ENCODE measurements at regions not wholly inside any gene's neighbourhood (a gene's known extent, or its start where the extent isn't known, plus 50 kb on each side); places are given as distances from the start of the nearest gene placed in this dataset.
"Not testable (repeated sequence)": the region's sequence is repeated elsewhere in the genome, so short reads cannot be mapped to it uniquely, and the experiment has no call there.

DNA sequence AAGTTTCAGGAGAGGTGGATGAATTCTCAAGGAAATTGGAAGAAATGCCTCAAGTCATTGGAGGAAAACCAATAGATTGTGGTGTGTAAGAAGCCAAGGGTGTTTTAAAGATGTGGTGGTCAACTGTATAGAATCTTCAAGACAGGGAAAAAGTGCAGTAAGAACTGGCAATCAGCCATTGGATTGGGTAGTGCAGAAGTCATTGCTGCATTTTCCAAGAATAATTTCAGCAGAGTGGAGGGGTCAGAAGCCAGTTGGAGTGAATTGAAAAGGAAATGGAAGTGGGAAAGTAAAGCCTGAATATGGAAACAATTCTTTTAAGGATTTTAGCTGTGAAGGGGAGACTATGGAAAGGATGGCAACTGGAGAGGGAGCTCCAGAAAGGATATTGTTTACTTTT lies 128.2 kb upstream of the TMEM170B start:
- no peaks in the 10 kb centered on the region for H3K36me3 ChIP-seq
- no peak for DNase-seq (ENCODE audit: low spot score in 2 of 2)
- no peaks in the 10 kb centered on the region for H3K27me3 ChIP-seq
- TF ChIP-seq POLR2AphosphoS5 (IDR thresholded peaks at IDR 0.05): no peak
- TF ChIP-seq POLR2A (IDR thresholded peaks at IDR 0.05): no peak
- TF ChIP-seq, protein P1, sequence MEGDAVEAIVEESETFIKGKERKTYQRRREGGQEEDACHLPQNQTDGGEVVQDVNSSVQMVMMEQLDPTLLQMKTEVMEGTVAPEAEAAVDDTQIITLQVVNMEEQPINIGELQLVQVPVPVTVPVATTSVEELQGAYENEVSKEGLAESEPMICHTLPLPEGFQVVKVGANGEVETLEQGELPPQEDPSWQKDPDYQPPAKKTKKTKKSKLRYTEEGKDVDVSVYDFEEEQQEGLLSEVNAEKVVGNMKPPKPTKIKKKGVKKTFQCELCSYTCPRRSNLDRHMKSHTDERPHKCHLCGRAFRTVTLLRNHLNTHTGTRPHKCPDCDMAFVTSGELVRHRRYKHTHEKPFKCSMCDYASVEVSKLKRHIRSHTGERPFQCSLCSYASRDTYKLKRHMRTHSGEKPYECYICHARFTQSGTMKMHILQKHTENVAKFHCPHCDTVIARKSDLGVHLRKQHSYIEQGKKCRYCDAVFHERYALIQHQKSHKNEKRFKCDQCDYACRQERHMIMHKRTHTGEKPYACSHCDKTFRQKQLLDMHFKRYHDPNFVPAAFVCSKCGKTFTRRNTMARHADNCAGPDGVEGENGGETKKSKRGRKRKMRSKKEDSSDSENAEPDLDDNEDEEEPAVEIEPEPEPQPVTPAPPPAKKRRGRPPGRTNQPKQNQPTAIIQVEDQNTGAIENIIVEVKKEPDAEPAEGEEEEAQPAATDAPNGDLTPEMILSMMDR (IDR thresholded peaks at IDR 0.05): no peak
- no peak for TF ChIP-seq EP300 (IDR thresholded peaks at IDR 0.05)
- no peak overlapping the region for H3K27ac ChIP-seq
- no peak overlapping the region for H3K4me3 ChIP-seq
- peaks cover 7% of the 10 kb centered on the region for H3K4me1 ChIP-seq
- H3K9me3 ChIP-seq: no peaks in the 10 kb centered on the region

DNA sequence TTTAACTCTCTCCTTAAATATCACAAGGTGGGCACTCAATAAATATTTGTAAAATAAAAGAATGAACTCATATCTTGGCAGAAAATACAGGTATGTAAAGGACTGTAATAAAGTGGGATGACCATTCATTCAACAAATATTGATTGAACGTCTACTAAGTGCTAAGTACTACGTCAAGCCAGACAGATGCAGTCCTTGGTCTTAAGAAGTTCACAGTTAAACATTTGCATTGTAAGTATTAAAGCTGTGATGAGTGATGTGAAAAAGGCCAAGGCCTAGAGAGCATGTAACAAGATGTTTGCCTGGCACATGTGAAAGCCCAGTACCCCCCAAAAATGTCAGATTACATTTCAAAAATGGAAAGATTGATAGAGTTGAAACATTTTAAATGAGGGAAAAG lies 130.1 kb upstream of the TMEM170B start:
- H3K4me3 ChIP-seq: no peak overlapping the region
- peaks cover 7% of the 10 kb centered on the region for H3K4me1 ChIP-seq
- H3K27me3 ChIP-seq: no peaks in the 10 kb centered on the region
- no peaks in the 10 kb centered on the region for H3K36me3 ChIP-seq
- DNase-seq (ENCODE audit: low spot score in 2 of 2): no peak
- WGBS: 100% methylated on average over 2 of the region's 2 CpGs
- TF ChIP-seq, protein P1 (IDR thresholded peaks at IDR 0.05): no peak
- no peak for TF ChIP-seq POLR2AphosphoS5 (IDR thresholded peaks at IDR 0.05)
- no peak for TF ChIP-seq POLR2A (IDR thresholded peaks at IDR 0.05)
- TF ChIP-seq EP300 (IDR thresholded peaks at IDR 0.05): no peak
- no peaks in the 10 kb centered on the region for H3K9me3 ChIP-seq
- no peak overlapping the region for H3K27ac ChIP-seq

DNA sequence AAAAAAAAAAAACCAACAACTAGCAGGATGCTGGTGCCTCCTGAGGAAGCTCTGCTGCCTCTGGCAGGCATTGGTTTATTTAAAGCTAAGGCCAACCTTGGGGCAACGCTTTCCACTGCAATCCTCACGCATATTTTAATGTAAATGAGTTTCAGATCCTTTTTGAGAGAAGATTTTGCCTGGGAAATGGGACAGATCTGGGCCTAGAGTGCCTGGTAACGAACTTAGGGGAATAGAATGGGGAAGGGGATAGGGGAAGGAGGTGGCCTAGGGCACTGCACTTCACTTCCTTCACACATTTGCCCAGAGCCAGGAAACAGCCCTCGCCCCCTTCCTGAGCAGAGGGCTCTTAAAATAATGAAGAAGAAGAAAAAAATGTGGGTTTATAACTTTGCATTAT lies 132.7 kb upstream of the TMEM170B start:
- no peaks in the 10 kb centered on the region for H3K9me3 ChIP-seq
- no peak for DNase-seq (ENCODE audit: low spot score in 2 of 2)
- H3K4me3 ChIP-seq: no peak overlapping the region
- TF ChIP-seq POLR2AphosphoS5 (IDR thresholded peaks at IDR 0.05) (no peak), EP300 (IDR thresholded peaks at IDR 0.05) (no peak)
- TF ChIP-seq, protein P1 (IDR thresholded peaks at IDR 0.05): no peak
- 78% methylated on average over 4 of the region's 4 CpGs for WGBS
- no peaks in the 10 kb centered on the region for H3K27me3 ChIP-seq
- H3K27ac ChIP-seq: no peak overlapping the region
- no peaks in the 10 kb centered on the region for H3K36me3 ChIP-seq
- no peaks in the 10 kb centered on the region for H3K4me1 ChIP-seq

DNA sequence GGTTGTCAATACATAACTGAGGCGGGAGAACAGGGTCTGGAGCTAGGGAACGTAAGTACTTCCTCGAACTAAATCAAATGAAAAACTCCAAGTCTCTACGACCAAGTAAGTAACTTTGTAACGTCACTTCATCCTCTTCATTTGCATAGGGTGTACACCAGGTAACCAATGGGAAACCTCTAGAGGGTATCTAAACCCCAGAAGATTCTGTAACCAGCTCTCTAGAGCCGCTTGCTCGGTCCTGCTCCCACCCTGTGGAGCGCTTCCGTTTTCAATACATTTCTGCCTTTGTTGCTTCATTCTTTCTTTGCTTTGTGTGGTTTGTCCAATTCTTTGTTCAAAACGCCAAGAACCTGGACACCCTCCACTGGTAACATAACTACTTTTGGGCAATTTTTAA lies 133.5 kb upstream of the TMEM170B start:
- Histone ChIP-seq H3K4me3 (no peak overlapping the region), H3K27me3 (no peaks in the 10 kb centered on the region), H3K36me3 (no peaks in the 10 kb centered on the region), H3K27ac (no peak overlapping the region), H3K4me1 (no peaks in the 10 kb centered on the region), H3K9me3 (no peaks in the 10 kb centered on the region)
- no peak for DNase-seq (ENCODE audit: low spot score in 2 of 2)
- TF ChIP-seq EP300 (IDR thresholded peaks at IDR 0.05): no peak
- no peak for TF ChIP-seq POLR2AphosphoS5 (IDR thresholded peaks at IDR 0.05)
- no peak for TF ChIP-seq POLR2A (IDR thresholded peaks at IDR 0.05)
- TF ChIP-seq, protein P1 (IDR thresholded peaks at IDR 0.05): no peak
- 89% methylated on average over 10 of the region's 10 CpGs for WGBS

DNA sequence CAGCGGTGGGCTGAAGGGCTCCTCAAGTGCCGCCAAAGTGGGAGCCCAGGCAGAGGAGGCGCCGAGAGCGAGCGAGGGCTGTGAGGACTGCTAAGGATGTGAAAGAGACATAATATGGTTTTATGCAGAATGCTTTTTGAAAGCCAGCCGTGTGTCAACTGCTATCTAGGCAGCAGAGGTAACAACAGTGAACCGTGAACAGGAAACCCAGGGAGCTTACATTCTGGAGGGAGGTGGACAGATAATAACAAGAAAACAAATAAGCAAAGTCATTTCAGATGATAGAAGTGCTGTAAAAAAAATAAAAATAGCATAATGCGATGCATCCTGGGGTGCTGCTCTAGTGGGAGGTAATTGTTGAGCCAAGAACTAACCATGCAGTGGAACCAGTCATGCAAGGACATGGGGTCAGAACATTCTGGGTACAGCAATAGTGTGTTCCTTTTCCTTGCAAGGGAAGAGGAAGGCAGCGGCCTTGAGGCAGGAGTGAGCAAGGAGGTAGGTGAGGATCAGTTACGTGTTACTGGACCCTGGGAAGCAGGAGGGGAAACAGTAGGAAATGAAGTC lies 134.4 kb upstream of the TMEM170B start:
- Histone ChIP-seq H3K36me3 (no peaks in the 10 kb centered on the region), H3K27ac (no peak overlapping the region), H3K4me1 (no peaks in the 10 kb centered on the region), H3K27me3 (no peaks in the 10 kb centered on the region), H3K9me3 (no peaks in the 10 kb centered on the region), H3K4me3 (no peak overlapping the region)
- DNase-seq (ENCODE audit: low spot score in 2 of 2): no peak
- 95% methylated on average over 10 of the region's 11 CpGs for WGBS
- TF ChIP-seq, protein P1 (IDR thresholded peaks at IDR 0.05): no peak
- TF ChIP-seq POLR2AphosphoS5 (IDR thresholded peaks at IDR 0.05) (no peak), EP300 (IDR thresholded peaks at IDR 0.05) (no peak), POLR2A (IDR thresholded peaks at IDR 0.05) (no peak)

DNA sequence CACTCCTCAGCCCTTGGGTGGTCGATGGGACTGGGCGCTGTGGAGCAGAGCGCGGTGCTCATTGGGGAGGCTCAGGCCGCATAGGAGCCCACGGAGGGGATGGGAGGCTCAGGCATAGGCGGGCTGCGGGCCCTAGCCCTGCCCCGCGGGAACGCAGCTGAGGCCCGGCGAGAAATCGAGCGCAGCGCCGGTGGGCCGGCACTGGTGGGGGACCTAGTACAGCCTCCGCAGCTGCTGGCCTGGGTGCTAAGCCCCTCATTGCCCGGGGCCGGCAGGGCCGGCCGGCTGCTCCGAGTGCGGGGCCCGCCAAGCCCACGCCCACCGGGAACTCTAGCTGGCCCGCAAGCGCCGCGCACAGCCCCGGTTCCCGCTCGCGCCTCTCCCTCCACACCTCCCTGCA lies 135.0 kb upstream of the TMEM170B start:
- not testable (repeated sequence) for H3K4me1 ChIP-seq; H3K27me3 ChIP-seq; DNase-seq (ENCODE audit: low spot score in 2 of 2); H3K36me3 ChIP-seq; H3K4me3 ChIP-seq; H3K27ac ChIP-seq; H3K9me3 ChIP-seq
- WGBS: 96% methylated on average over 31 of the region's 36 CpGs

DNA sequence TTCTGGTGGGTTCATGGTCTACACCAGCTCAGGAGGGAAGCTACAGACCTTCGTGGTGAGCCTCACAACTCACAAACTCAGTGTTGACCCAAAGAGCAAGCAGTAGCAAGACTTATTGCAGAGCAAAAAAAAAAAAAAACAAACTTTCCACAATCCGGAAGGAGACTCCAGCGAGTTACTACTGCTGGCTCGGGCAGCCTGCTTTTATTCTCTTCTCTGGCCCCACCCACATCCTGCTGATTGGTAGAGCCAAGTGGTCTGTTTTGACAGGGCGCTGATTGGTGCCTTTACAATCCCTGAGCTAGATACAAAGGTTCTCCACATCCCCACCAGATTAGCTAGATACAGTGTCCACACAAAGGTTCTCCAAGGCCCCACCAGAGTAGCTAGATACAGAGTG lies 135.6 kb upstream of the TMEM170B start:
- 89% methylated on average over 5 of the region's 5 CpGs for WGBS
- not testable (repeated sequence) for H3K27ac ChIP-seq; H3K27me3 ChIP-seq; H3K4me3 ChIP-seq; H3K4me1 ChIP-seq; H3K36me3 ChIP-seq; DNase-seq (ENCODE audit: low spot score in 2 of 2); H3K9me3 ChIP-seq
